Stimulated activated CD4-positive, alpha-beta T cell treated with anti-CD3 and anti-CD28 coated beads, TNF-alpha, amount 100 ng/mL, for 1 hour (primary cell): ENCODE measurements at regions not wholly inside any gene's neighbourhood (a gene's known extent, or its start where the extent isn't known, plus 50 kb on each side); places are given as distances from the start of the nearest gene placed in this dataset.
"Not testable (repeated sequence)": the region's sequence is repeated elsewhere in the genome, so short reads cannot be mapped to it uniquely, and the experiment has no call there.

Source experiments
- DNase-seq, 3 donors: peaks; one replicate each; pipeline ENCODE4 v3.0.0-alpha.2; 2020; ENCODE audit warnings: low read depth in 3 of 3, low spot score in 1 of 3

- no peak for DNase-seq
Measured at GRCh38 chr5:153212471-153212870, 278.0 kb upstream of the GRIA1 start.

- no peak for DNase-seq
Measured at GRCh38 chr5:153222936-153223335, 267.5 kb upstream of the GRIA1 start.

GRCh38 chr5:153223376-153223775 lies 267.1 kb upstream of the GRIA1 start:
- DNase-seq: no peak

GRCh38 chr5:153224651-153225050 lies 265.8 kb upstream of the GRIA1 start:
- no peak for DNase-seq

- DNase-seq: no peak
Measured at GRCh38 chr5:153233933-153234332, 256.5 kb upstream of the GRIA1 start.

GRCh38 chr5:153236319-153236718 lies 254.2 kb upstream of the GRIA1 start:
- no peak for DNase-seq

- DNase-seq: no peak
Measured at GRCh38 chr5:153237671-153238332, 252.7 kb upstream of the GRIA1 start.

GRCh38 chr5:153257381-153257780 lies 233.1 kb upstream of the GRIA1 start:
- no peak for DNase-seq

- DNase-seq: no peak
Measured at GRCh38 chr5:153258469-153258868, 232.0 kb upstream of the GRIA1 start.

- no peak for DNase-seq
Measured at GRCh38 chr5:153267506-153267905, 223.0 kb upstream of the GRIA1 start.

- DNase-seq: no peak
Measured at GRCh38 chr5:153275695-153276094, 214.8 kb upstream of the GRIA1 start.

- DNase-seq: no peak
Measured at GRCh38 chr5:153276151-153276550, 214.3 kb upstream of the GRIA1 start.

GRCh38 chr5:153296251-153296844 lies 194.1 kb upstream of the GRIA1 start:
- DNase-seq: not testable (repeated sequence)

- no peak for DNase-seq
Measured at GRCh38 chr5:153299891-153300290, 190.6 kb upstream of the GRIA1 start.

GRCh38 chr5:153308282-153308681 lies 182.2 kb upstream of the GRIA1 start:
- no peak for DNase-seq

GRCh38 chr5:153318556-153318955 lies 171.9 kb upstream of the GRIA1 start:
- no peak for DNase-seq

- DNase-seq: no peak
Measured at GRCh38 chr5:153321478-153321877, 169.0 kb upstream of the GRIA1 start.

GRCh38 chr5:153340139-153340538 lies 150.3 kb upstream of the GRIA1 start:
- no peak for DNase-seq

- DNase-seq: no peak
Measured at GRCh38 chr5:153340738-153341137, 149.7 kb upstream of the GRIA1 start.

- DNase-seq: no peak
Measured at GRCh38 chr5:153342487-153342886, 148.0 kb upstream of the GRIA1 start.

- no peak for DNase-seq
Measured at GRCh38 chr5:153347611-153348010, 142.9 kb upstream of the GRIA1 start.

GRCh38 chr5:153350175-153350883 lies 140.1 kb upstream of the GRIA1 start:
- DNase-seq: no peak
